ENCODE measurements at regions not wholly inside any gene's neighbourhood (a gene's known extent, or its start where the extent isn't known, plus 50 kb on each side); places are given as distances from the start of the nearest gene placed in this dataset.
"Not testable (repeated sequence)": the region's sequence is repeated elsewhere in the genome, so short reads cannot be mapped to it uniquely, and the experiment has no call there.

DNA sequence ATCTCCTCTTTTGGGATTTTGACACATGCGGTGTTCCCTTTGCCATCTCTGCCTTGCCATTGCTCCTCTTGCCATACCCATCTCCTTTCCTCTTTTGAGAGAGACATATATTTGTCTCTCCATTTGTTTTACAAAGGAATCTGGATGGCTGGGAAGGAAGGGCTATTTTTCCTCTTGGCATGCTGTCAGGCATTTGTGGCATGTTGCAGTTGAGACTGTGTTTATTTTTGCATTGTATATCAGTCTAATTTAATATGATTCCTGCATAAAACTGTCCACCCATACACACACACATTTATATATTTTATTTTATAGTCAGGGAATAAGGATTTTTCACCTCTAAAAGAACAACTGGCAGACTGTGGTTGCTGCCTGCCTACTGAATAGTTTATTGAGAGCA is 1105.8 kb upstream of the SEMA6A start:
- no peak for DNase-seq

GRCh38 chr5:117679046-117679445 is 1104.4 kb upstream of the SEMA6A start:
- DNase-seq = no peak

DNA sequence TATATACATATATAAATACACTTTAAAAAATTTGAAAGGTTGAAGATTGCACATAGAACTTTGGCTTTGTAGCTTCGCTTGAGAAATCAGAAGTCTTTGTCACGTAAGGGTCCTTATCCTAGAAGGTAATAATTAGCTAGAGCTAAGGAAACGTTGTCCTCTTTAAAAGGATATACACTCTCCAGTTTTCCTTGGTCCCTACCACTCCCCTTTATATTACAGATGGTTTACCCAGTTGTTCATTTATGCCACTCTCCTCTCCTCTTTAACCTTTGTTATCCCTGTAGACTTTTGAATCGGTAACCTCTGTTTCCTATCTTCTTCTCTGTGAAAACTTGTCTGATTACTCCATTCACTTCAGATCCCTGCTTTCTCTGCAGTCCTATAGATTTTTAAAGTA is 1101.0 kb upstream of the SEMA6A start:
- DNase-seq = no peak

DNA sequence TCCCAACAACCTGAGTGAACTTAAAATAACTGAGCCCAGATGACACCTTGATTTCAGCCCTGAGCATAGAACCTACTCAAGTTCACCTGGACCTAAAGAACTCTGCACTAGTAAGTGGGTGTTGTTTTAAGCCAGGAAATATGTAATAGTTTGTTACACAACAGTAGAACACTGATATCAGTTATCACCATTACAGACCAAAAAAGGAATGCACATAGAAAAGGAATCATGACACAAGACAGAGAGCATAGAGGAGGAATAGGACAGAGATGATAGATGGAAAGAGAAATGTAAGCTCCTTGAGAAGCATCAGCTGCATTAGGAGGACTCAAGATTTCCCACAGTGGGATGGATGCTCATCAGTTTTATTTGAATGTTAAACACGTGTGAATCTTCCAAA is 1096.9 kb upstream of the SEMA6A start:
- DNase-seq = no peak

DNA sequence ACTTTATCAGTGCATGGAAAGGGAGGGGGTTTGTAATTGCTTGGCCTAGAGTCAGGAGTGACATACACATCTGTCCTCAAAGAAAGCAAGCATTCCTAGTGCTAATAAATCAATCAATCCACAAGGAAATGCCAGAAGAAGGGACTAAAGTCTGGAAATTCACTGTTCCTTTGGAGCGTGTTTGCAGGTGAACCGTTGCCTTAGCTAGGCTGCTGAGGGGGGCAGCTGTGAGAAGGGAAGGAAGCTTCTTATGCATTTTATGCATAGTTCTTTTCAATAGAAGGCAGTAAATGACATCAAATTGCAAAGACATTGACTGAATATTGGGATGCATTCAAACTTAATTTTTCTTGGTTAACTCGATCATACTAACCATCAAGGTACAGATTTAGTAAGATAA is 1092.5 kb upstream of the SEMA6A start:
- no peak for DNase-seq

GRCh38 chr5:117665121-117665520 is 1090.5 kb upstream of the SEMA6A start:
- DNase-seq = no peak

- no peak for DNase-seq
These were observed 1087.7 kb upstream of the SEMA6A start for GRCh38 chr5:117662361-117662760.

DNA sequence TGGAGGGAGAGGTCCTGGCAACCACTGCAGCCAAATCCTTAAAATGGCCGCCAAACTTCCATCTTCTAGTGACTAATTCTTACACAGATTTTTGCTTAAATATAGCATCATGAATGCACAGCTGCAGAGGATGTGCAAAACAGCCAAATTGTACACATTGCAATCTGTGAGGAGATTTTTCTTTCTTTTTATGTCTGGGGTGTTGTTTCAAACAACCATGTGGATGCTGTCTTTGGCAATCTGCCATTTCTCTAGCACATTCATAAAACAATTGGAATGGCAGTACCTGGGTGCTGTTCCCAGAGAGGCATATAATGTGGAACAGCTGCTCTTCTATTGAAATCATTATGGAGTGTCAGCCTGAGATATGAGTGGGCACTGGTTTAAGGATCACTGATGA is 1082.9 kb upstream of the SEMA6A start:
- DNase-seq = no peak

- no peak for DNase-seq
These were observed 1078.3 kb upstream of the SEMA6A start for GRCh38 chr5:117652958-117653280.

DNA sequence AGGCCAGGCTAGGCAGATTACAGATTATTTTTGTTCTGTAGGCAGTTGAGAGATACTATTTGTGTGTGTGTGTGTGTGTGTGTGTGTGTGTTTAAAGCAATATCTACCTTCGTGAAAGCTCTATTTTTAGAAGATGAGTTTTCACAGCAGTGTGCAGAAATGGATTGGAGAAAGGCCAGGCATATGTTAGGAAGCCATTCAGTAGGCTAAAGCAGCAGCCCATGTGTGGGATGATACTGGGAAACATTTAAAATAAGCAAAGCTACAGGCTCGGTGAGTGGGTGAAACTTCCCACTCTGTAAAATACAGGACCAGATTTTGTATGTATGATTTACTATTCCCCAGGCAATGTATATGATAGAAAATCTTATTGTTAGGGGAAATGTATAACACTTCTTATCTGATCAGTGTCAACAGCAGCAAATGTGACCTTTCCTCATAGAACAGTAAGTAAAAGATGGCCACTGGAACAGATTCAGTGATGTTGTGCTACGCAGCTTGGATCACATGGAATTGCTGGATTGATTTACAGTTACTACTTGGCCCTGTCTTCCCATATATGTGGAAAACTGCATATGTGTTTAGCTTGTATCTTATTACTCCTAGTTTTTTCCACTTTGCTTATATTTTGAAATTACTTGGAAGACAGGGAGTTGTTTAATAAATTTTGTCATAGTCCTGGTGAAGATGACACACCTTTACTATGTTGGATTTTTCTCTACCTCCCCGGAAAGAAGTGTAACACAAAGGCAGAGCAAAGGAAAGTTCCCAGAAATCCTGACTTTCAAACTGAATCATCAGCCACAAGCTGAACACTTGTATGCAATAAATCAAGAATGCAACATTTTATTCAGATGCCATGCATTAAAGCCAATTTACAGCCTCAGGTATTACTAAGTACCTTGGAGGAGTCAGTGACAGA is 1077.7 kb upstream of the SEMA6A start:
- DNase-seq = no peak

DNA sequence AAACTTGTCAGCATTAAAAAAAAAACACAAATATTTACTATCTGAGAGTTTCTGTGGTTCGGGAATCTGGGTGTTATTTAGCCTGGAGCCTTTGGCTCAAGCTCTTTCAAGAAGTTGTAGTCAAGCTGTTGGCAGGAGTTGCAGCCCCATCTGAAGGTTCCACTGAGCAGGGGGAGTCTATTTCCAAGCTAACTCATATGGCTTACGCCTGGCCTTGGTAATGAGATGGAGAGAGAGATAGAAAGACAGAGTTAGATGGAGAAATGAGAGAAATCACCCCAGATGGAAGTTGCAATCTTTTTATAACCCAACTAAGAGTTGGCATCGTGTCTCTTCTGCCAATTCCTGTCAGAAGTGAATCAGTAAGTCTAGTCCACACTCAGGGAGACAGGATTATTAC is 1075.2 kb upstream of the SEMA6A start:
- DNase-seq = no peak

DNA sequence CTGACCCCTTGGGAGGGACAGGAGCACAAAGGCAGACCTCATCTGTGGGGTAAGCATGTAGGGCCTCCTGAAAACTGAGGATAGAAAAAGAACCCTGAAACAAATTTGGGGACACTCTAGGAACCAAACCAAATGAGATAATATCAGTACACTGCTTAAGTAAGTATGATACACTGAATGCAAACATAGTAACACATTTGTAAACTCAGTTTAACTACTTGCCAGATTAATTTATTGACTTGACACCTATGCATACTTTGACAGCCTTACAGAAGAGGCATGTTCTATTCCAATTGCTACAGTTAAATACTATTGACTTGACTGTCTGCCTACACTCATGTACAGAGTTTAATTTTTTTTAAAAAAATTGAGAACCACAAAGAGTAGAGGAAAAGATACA is 1070.8 kb upstream of the SEMA6A start:
- no peak for DNase-seq

DNA sequence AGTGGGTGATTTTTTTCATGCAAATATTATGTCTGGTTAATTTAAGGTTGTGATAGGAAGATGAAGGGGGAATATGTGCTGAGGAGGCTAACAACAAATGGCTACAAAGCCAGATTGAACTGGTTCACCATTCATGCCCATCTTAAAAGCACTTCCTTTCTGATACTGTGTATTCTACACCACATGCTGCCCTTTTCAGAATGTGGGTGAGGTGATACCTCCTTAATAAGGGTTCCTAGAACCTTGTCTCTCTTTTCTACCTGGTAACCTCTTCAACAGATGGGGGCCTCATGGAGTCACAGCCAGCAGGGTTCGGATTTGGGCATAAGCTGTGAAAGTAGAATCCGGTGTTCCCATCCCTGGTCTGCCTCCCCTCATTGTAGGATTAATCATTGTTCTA is 1064.0 kb upstream of the SEMA6A start:
- DNase-seq = no peak

- DNase-seq = no peak
These were observed 1058.5 kb upstream of the SEMA6A start for GRCh38 chr5:117633093-117633492.

DNA sequence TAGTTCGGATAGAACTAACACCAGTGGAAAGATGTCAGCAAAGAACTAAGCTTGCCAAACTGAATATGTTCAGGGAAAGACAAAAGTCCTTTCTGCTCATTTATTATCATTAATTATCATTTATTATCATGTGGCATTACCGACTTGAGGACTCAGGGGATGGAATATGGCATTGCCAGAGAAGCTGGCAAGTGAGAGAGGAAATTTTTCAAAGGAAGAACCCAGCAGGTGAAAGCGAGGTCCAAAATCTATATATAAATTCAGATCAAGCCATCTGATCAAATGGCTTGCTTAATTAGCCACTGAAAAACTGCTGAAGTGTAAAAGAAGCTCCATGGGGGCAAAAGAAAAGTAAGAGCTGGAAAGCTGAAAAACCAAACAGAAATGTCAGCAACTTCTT is 1049.6 kb upstream of the SEMA6A start:
- DNase-seq = no peak

DNA sequence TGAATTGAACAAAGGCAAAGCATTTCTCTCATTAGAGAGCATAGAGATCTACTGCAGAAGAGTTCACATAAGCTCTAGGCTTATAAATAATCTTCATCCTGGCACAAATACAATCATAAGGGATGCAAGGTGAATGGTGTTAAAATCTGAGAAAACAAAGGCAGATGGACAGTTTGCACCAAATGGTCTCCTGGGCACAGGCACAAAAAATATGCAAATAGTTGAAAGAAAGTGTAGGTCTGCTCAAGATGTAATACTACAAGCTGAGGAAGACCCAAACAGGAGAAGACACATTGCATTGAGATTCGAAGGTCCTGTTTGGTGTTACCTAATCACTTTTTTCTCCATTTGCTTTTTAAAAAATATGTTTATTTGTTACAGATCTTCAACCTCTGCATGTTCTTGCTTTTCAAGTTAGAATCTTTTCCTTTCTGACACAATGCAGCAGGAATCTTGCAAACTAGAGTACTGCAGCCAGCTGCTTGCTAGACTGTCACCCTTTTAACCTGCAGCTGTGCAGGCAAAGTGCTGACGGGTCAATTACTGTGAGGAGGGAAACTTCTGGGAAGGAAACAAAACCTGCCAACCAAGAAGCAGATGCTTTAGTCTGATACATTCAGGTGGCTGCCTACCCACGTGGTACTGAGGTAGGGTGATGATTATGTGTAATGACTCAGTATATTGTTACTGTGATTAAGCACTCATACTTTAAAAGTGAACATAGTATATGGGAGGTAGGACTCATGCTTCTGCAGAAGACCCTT is 1048.6 kb upstream of the SEMA6A start:
- DNase-seq = no peak

- DNase-seq = no peak
These were observed 1047.3 kb upstream of the SEMA6A start for GRCh38 chr5:117621921-117622320.

DNA sequence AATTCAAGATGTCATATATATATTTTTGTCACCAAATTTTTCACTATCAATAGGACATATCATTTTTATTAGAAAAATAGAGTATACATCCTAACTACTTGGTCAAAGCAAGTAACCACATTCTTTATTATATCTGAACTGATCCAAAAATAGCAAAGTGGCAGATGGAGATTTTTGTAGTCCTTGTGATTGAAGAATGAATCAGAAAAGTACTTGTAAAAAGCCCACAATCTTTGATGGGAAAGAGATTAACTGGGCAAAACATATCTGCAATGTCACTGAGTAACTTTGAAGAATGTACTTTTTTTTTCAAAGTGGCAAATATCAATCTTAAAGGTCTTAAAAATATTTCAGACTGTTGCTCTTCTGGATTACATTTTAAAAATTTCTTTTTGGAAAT is 1040.6 kb upstream of the SEMA6A start:
- DNase-seq = no peak

- no peak for DNase-seq
These were observed 1039.8 kb upstream of the SEMA6A start for GRCh38 chr5:117614408-117614807.

DNA sequence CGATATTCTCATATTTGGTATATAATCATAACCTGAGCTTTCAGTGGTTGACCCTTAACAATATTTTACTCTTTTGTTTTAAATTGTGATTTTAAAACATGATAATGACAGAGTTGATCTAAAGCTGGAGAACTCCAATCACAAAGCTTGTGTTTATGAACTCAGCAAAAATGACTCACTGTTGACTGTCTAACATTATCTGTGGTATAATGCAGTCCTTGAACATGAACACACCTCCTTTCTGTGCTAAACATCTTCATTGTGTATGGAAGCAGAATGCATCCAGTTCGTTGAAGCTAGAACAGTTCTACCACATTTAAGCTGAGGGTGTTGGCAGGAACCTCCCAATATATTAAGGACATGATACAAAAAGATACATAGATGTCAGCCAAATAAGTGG is 1030.2 kb upstream of the SEMA6A start:
- no peak for DNase-seq

GRCh38 chr5:117599811-117600210 is 1025.2 kb upstream of the SEMA6A start:
- not testable (repeated sequence) for DNase-seq

- DNase-seq = no peak
These were observed 1019.5 kb upstream of the SEMA6A start for GRCh38 chr5:117594166-117594565.

GRCh38 chr5:117590944-117591343 is 1016.3 kb upstream of the SEMA6A start:
- DNase-seq = no peak

DNA sequence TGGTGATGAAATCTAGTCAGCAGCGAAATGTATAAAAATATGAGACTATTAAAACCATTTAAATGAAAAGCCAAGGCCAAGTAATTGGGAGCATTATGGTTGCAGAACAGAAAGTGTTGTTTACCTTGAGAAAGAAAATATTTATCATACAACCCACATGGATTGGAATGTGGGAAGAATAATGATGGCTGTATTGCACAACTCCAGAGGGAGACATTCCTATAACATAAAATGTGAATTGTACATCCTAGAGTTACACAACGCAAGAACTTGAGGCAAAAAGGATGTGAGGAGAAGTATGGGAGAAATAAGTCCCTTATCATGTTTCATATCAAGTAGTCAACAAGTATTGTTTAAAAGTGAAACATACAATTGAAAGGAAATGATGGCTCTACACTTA is 1014.0 kb upstream of the SEMA6A start:
- no peak for DNase-seq

DNA sequence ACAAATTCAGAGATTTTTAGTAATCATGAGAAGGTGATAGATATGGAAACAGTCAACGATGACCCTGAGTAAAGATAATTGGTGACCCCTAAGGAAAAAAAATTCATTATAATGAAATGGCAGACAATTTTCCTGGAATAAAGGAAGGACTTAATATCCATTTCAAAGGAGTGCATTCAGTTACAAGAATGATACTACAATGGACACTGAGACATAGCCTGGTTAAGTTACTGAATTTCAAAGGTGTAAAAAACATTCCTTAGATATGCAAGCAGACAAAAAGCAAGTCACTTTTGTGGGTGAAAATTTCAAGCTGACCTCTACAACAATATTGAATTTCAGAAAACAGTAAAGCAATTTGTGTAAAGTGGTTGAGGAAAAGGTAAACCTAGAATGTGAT is 1012.5 kb upstream of the SEMA6A start:
- DNase-seq = no peak
